ENCODE measurements at regions not wholly inside any gene's neighbourhood (a gene's known extent, or its start where the extent isn't known, plus 50 kb on each side); places are given as distances from the start of the nearest gene placed in this dataset.
"Not testable (repeated sequence)": the region's sequence is repeated elsewhere in the genome, so short reads cannot be mapped to it uniquely, and the experiment has no call there.

GRCh38 chr16:13568803-13569202, 351.2 kb upstream of the ERCC4 start:
- intact Hi-C loops (cut with DNase I): no loop called here
- ATAC-seq (no peak), DNase-seq (no peak)

- DNase-seq: no peak
- intact Hi-C loops (cut with DNase I): no loop called here
Measured at GRCh38 chr16:13569986-13570385, 350.0 kb upstream of the ERCC4 start.

GRCh38 chr16:13571036-13571435, 348.9 kb upstream of the ERCC4 start:
- no peak for ATAC-seq
- no peak for DNase-seq
- intact Hi-C loops (cut with DNase I): no loop called here

More at GRCh38 chr16:13569986-13570385, 350.0 kb upstream of the ERCC4 start:
- no peak for ATAC-seq

GRCh38 chr16:13573903-13574302, 346.1 kb upstream of the ERCC4 start:
- ATAC-seq (no peak), DNase-seq (no peak)
- intact Hi-C loops (cut with DNase I): no loop called here

GRCh38 chr16:13586051-13586450, 333.9 kb upstream of the ERCC4 start:
- intact Hi-C loops (cut with DNase I): no loop called here
- no peak for ATAC-seq
- DNase-seq: no peak

- DNase-seq: no peak
- ATAC-seq: no peak
- intact Hi-C loops (cut with DNase I): no loop called here
Measured at GRCh38 chr16:13587181-13587580, 332.8 kb upstream of the ERCC4 start.

- ATAC-seq (no peak), DNase-seq (no peak)
- intact Hi-C loops (cut with DNase I): no loop called here
Measured at GRCh38 chr16:13594823-13595222, 325.1 kb upstream of the ERCC4 start.

GRCh38 chr16:13606804-13607203, 313.1 kb upstream of the ERCC4 start:
- DNase-seq (no peak), ATAC-seq (no peak)
- intact Hi-C loops (cut with DNase I): no loop called here

GRCh38 chr16:13607289-13607688, 312.7 kb upstream of the ERCC4 start:
- intact Hi-C loops (cut with DNase I): no loop called here
- DNase-seq (no peak), ATAC-seq (no peak)

- ATAC-seq: no peak
- no peak for DNase-seq
- intact Hi-C loops (cut with DNase I): no loop called here
Measured at GRCh38 chr16:13611596-13611995, 308.4 kb upstream of the ERCC4 start.

GRCh38 chr16:13612623-13613022, 307.3 kb upstream of the ERCC4 start:
- ATAC-seq (no peak), DNase-seq (no peak)
- intact Hi-C loops (cut with DNase I): no loop called here

GRCh38 chr16:13613165-13613564, 306.8 kb upstream of the ERCC4 start:
- ATAC-seq: no peak
- intact Hi-C loops (cut with DNase I): no loop called here
- DNase-seq: no peak

GRCh38 chr16:13621639-13622038, 298.3 kb upstream of the ERCC4 start:
- ATAC-seq (no peak), DNase-seq (no peak)
- intact Hi-C loops (cut with DNase I): no loop called here

GRCh38 chr16:13628156-13628555, 291.8 kb upstream of the ERCC4 start:
- no peak for ATAC-seq
- intact Hi-C loops (cut with DNase I): no loop called here
- DNase-seq: no peak

GRCh38 chr16:13629704-13630103, 290.2 kb upstream of the ERCC4 start:
- no peak for DNase-seq
- ATAC-seq: no peak
- intact Hi-C loops (cut with DNase I): no loop called here

GRCh38 chr16:13630374-13630773, 289.6 kb upstream of the ERCC4 start:
- intact Hi-C loops (cut with DNase I): no loop called here
- ATAC-seq (no peak), DNase-seq (no peak)

- intact Hi-C loops (cut with DNase I): no loop called here
- no peak for DNase-seq
- no peak for ATAC-seq
Measured at GRCh38 chr16:13631213-13631767, 288.7 kb upstream of the ERCC4 start.

- intact Hi-C loops (cut with DNase I): no loop called here
- ATAC-seq (no peak), DNase-seq (no peak)
Measured at GRCh38 chr16:13631916-13632315, 288.0 kb upstream of the ERCC4 start.

- DNase-seq; intact Hi-C loops (cut with DNase I); ATAC-seq: not testable (repeated sequence)
Measured at GRCh38 chr16:13632504-13632903, 287.4 kb upstream of the ERCC4 start.

GRCh38 chr16:13633391-13633861, 286.5 kb upstream of the ERCC4 start:
- ATAC-seq: no peak
- intact Hi-C loops (cut with DNase I): no loop called here
- no peak for DNase-seq

GRCh38 chr16:13634253-13634652, 285.7 kb upstream of the ERCC4 start:
- ATAC-seq: no peak
- intact Hi-C loops (cut with DNase I): no loop called here
- no peak for DNase-seq

GRCh38 chr16:13634959-13635358, 285.0 kb upstream of the ERCC4 start:
- intact Hi-C loops (cut with DNase I): no loop called here
- DNase-seq (no peak), ATAC-seq (no peak)

Measured in left cardiac atrium (tissue), 4 donors.